MM.1S (cell line): ENCODE measurements at regions not wholly inside any gene's neighbourhood (a gene's known extent, or its start where the extent isn't known, plus 50 kb on each side); places are given as distances from the start of the nearest gene placed in this dataset.
"Not testable (repeated sequence)": the region's sequence is repeated elsewhere in the genome, so short reads cannot be mapped to it uniquely, and the experiment has no call there.

Source experiments
- DNase-seq: peaks from one replicate; pipeline ENCODE4 v3.0.0-alpha.2; 2015
- H2AFZ ChIP-seq: fragments of 300-600 bp; sonication (generic); 2 replicates; pipeline ENCODE4 v1.6.0; 2016; ENCODE audit warnings: antibody characterized with exemption, low read length
- H3F3A ChIP-seq: fragments of 300-600 bp; sonication (generic); 2 replicates; pipeline ENCODE4 v1.6.1; 2016; ENCODE audit warnings: mild to moderate bottlenecking, antibody characterized with exemption, low read length, moderate library complexity, mixed read lengths; ENCODE audit not compliant: insufficient read depth
- H3K27ac ChIP-seq: fragments of 300-600 bp; sonication (generic); 2 replicates; pipeline ENCODE4 v1.5.1; 2016; ENCODE audit warnings: mild to moderate bottlenecking, low read length
- H3K27me3 ChIP-seq: fragments of 300-600 bp; sonication (generic); replicated peaks from 2 replicates; pipeline ENCODE4 v1.6.0; 2016; ENCODE audit warnings: low read length; ENCODE audit not compliant: insufficient read depth
- H3K36me3 ChIP-seq: fragments of 300-600 bp; sonication (generic); replicated peaks from 2 replicates; pipeline ENCODE4 v1.6.1; 2016; ENCODE audit warnings: mild to moderate bottlenecking, low read length, mixed read lengths; ENCODE audit not compliant: insufficient read depth
- H3K4me1 ChIP-seq: fragments of 300-600 bp; sonication (generic); 2 replicates; pipeline ENCODE4 v1.6.1; 2016; ENCODE audit warnings: low read length, mixed read lengths
- H3K4me2 ChIP-seq: fragments of 300-600 bp; sonication (generic); 2 replicates; pipeline ENCODE4 v1.6.0; 2016; ENCODE audit warnings: low read depth, low read length
- H3K4me3 ChIP-seq: fragments of 300-600 bp; sonication (generic); 2 replicates; pipeline ENCODE4 v1.5.1; 2016; ENCODE audit warnings: low read length, mixed read lengths
- H3K79me2 ChIP-seq: fragments of 300-600 bp; sonication (generic); 2 replicates; pipeline ENCODE4 v1.6.1; 2016; ENCODE audit warnings: mixed run types, low read length, mixed read lengths
- H3K9ac ChIP-seq: fragments of 300-600 bp; sonication (generic); 2 replicates; pipeline ENCODE4 v1.6.1; 2016; ENCODE audit warnings: low read length, mixed read lengths
- H3K9me2 ChIP-seq: fragments of 300-600 bp; sonication (generic); replicated peaks from 2 replicates; pipeline ENCODE4 v1.6.1; 2016; ENCODE audit warnings: mild to moderate bottlenecking, low read length, mixed read lengths; ENCODE audit not compliant: insufficient read depth
- H3K9me3 ChIP-seq: fragments of 300-600 bp; sonication (generic); replicated peaks from 2 replicates; pipeline ENCODE4 v1.6.1; 2016; ENCODE audit warnings: mild to moderate bottlenecking, low read length, mixed read lengths; ENCODE audit not compliant: insufficient read depth
- H4K20me1 ChIP-seq: fragments of 300-600 bp; sonication (generic); 2 replicates; pipeline ENCODE4 v1.6.1; 2016; ENCODE audit warnings: mild to moderate bottlenecking, low read length, moderate library complexity, mixed read lengths; ENCODE audit not compliant: insufficient read depth
- CTCF ChIP-seq: fragments of 300-600 bp; sonication (generic); IDR thresholded peaks from 2 replicates; pipeline ENCODE4 v1.5.1; 2016; ENCODE audit warnings: antibody characterized with exemption, low read length, mixed read lengths
- EZH2 ChIP-seq: fragments of 300-600 bp; sonication (generic); optimal IDR thresholded peaks from 2 replicates; pipeline ENCODE3; 2017; ENCODE audit warnings: low read depth, mild to moderate bottlenecking, antibody characterized with exemption, low read length, mixed read lengths
- EZH2phosphoT487 ChIP-seq: fragments of 300-600 bp; sonication (generic); IDR thresholded peaks from 2 replicates; pipeline ENCODE4 v1.6.1; 2018; ENCODE audit warnings: antibody characterized with exemption, low read length

- no peak for DNase-seq
- H3K4me2 ChIP-seq, result no peak overlapping the region
- no peak overlapping the region for H3K27ac ChIP-seq
- no peaks in the 10 kb centered on the region for H3K27me3 ChIP-seq
- no peaks in the 10 kb centered on the region for H3K9me2 ChIP-seq
- H3K79me2 ChIP-seq, result no peaks in the 10 kb centered on the region
- no peak overlapping the region for H2AFZ ChIP-seq
- TF ChIP-seq EZH2phosphoT487 (no peak), EZH2 (no peak), CTCF (no peak; the same call in 1 of the 2 replicates)
- H3K9ac ChIP-seq, result no peak overlapping the region
- no peaks in the 10 kb centered on the region for H3K9me3 ChIP-seq
- no peaks in the 10 kb centered on the region for H3F3A ChIP-seq
- no peaks in the 10 kb centered on the region for H3K4me1 ChIP-seq
- H3K4me3 ChIP-seq, result no peak overlapping the region
- H4K20me1 ChIP-seq, result no peaks in the 10 kb centered on the region
- H3K36me3 ChIP-seq, result no peaks in the 10 kb centered on the region
Measured at GRCh38 chr18:8525692-8526091, 83.5 kb upstream of the RAB12 start.

- Histone ChIP-seq H2AFZ (no peak overlapping the region), H3K36me3 (no peaks in the 10 kb centered on the region), H3K9me3 (no peaks in the 10 kb centered on the region), H3F3A (no peaks in the 10 kb centered on the region), H3K79me2 (no peaks in the 10 kb centered on the region), H3K27me3 (no peaks in the 10 kb centered on the region), H3K9ac (no peak overlapping the region), H3K4me1 (no peaks in the 10 kb centered on the region), H4K20me1 (no peaks in the 10 kb centered on the region), H3K4me2 (no peak overlapping the region), H3K27ac (no peak overlapping the region), H3K9me2 (no peaks in the 10 kb centered on the region), H3K4me3 (no peak overlapping the region)
- no peak for DNase-seq
- TF ChIP-seq EZH2phosphoT487 (no peak), CTCF (no peak), EZH2 (no peak)
Measured at GRCh38 chr18:8526332-8526731, 82.9 kb upstream of the RAB12 start.

- no peak overlapping the region for H3K4me2 ChIP-seq
- no peaks in the 10 kb centered on the region for H3K79me2 ChIP-seq
- no peak overlapping the region for H3K4me3 ChIP-seq
- no peak overlapping the region for H3K27ac ChIP-seq
- no peak overlapping the region for H2AFZ ChIP-seq
- no peaks in the 10 kb centered on the region for H3K9me3 ChIP-seq
- no peaks in the 10 kb centered on the region for H3K4me1 ChIP-seq
- H3K27me3 ChIP-seq, result no peaks in the 10 kb centered on the region
- TF ChIP-seq EZH2 (no peak), CTCF (no peak), EZH2phosphoT487 (no peak)
- no peaks in the 10 kb centered on the region for H3F3A ChIP-seq
- no peak overlapping the region for H3K9ac ChIP-seq
- DNase-seq, result no peak
- H3K9me2 ChIP-seq, result no peaks in the 10 kb centered on the region
- no peaks in the 10 kb centered on the region for H3K36me3 ChIP-seq
- H4K20me1 ChIP-seq, result no peaks in the 10 kb centered on the region
Measured at GRCh38 chr18:8529609-8530008, 79.6 kb upstream of the RAB12 start.

GRCh38 chr18:8531084-8531483 is 78.2 kb upstream of the RAB12 start:
- H3K27me3 ChIP-seq, H3K4me3 ChIP-seq, H3K79me2 ChIP-seq, H3K36me3 ChIP-seq, H2AFZ ChIP-seq, H3K4me2 ChIP-seq, H3K9me2 ChIP-seq, H3K9ac ChIP-seq, H3K27ac ChIP-seq, H3K9me3 ChIP-seq, DNase-seq, H3K4me1 ChIP-seq, H3F3A ChIP-seq, H4K20me1 ChIP-seq: not testable (repeated sequence)
